GM10266 (cell line): ENCODE measurements at regions not wholly inside any gene's neighbourhood (a gene's known extent, or its start where the extent isn't known, plus 50 kb on each side); places are given as distances from the start of the nearest gene placed in this dataset.
A peak's percentile ranks its signal among the peaks of the same experiment; 100 is the strongest.
"Not testable (repeated sequence)": the region's sequence is repeated elsewhere in the genome, so short reads cannot be mapped to it uniquely, and the experiment has no call there.

Experiments
- DNase-seq: peaks from one replicate; pipeline ENCODE4 v3.0.0; 2012; ENCODE audit errors: extremely low spot score
- CTCF ChIP-seq: IDR thresholded peaks from 2 replicates; pipeline ENCODE4 v1.5.1; 2012; ENCODE audit warnings: mild to moderate bottlenecking, low read depth; ENCODE audit not compliant: control insufficient read depth, insufficient read depth; ENCODE audit errors: missing control alignments

- not testable (repeated sequence) for DNase-seq
These were observed 64.0 kb downstream of the OR4F15 start for GRCh38 chr15:101876031-101876430.

- not testable (repeated sequence) for DNase-seq
- peak; percentile 11 for TF ChIP-seq CTCF
These were observed 65.6 kb downstream of the OR4F15 start for GRCh38 chr15:101877649-101878048.

GRCh38 chr15:101912349-101913287 lies 100.6 kb downstream of the OR4F15 start:
- DNase-seq: not testable (repeated sequence)

GRCh38 chr15:101924554-101924953 lies 112.6 kb downstream of the OR4F15 start:
- DNase-seq: not testable (repeated sequence)

GRCh38 chr15:101934506-101934905 lies 122.5 kb downstream of the OR4F15 start:
- not testable (repeated sequence) for DNase-seq

- DNase-seq: not testable (repeated sequence)
These were observed 125.4 kb downstream of the OR4F15 start for GRCh38 chr15:101937362-101937761.

- DNase-seq: not testable (repeated sequence)
These were observed 126.6 kb downstream of the OR4F15 start for GRCh38 chr15:101938555-101938954.

- not testable (repeated sequence) for DNase-seq
These were observed 133.9 kb downstream of the OR4F15 start for GRCh38 chr15:101945896-101946295.

GRCh38 chr15:101948491-101949010 lies 136.5 kb downstream of the OR4F15 start:
- DNase-seq: not testable (repeated sequence)

GRCh38 chr15:101949380-101950065 lies 137.5 kb downstream of the OR4F15 start:
- not testable (repeated sequence) for DNase-seq

GRCh38 chr15:101953993-101954392 lies 142.0 kb downstream of the OR4F15 start:
- DNase-seq: not testable (repeated sequence)

GRCh38 chr15:101955840-101956239 lies 143.8 kb downstream of the OR4F15 start:
- DNase-seq: not testable (repeated sequence)

- DNase-seq: not testable (repeated sequence)
These were observed 146.7 kb downstream of the OR4F15 start for GRCh38 chr15:101958656-101959055.

GRCh38 chr15:101961263-101961662 lies 149.3 kb downstream of the OR4F15 start:
- not testable (repeated sequence) for DNase-seq

GRCh38 chr15:101961765-101962164 lies 149.8 kb downstream of the OR4F15 start:
- not testable (repeated sequence) for DNase-seq

GRCh38 chr15:101963687-101964086 lies 151.7 kb downstream of the OR4F15 start:
- DNase-seq: not testable (repeated sequence)

GRCh38 chr15:101965353-101965752 lies 153.4 kb downstream of the OR4F15 start:
- DNase-seq: not testable (repeated sequence)

GRCh38 chr15:101965860-101966259 lies 153.9 kb downstream of the OR4F15 start:
- DNase-seq: not testable (repeated sequence)

- DNase-seq: not testable (repeated sequence)
These were observed 155.4 kb downstream of the OR4F15 start for GRCh38 chr15:101967364-101967763.

- not testable (repeated sequence) for DNase-seq
These were observed 158.6 kb downstream of the OR4F15 start for GRCh38 chr15:101970605-101971004.
